ENCODE measurements at regions not wholly inside any gene's neighbourhood (a gene's known extent, or its start where the extent isn't known, plus 50 kb on each side); places are given as distances from the start of the nearest gene placed in this dataset.

- no peak for ATAC-seq (replicated peaks in 1 of 4)
- Mint-ChIP-seq H3K9me3 (no peaks in the 10 kb centered on the region), H3K4me1 (peaks cover 11 to 18% (median 12%) of the 10 kb centered on the region in 3 donors), H3K4me3 (peak overlapping the region; percentile 45 to 75 (median 53)), H3K36me3 (no peaks in the 10 kb centered on the region), H3K27me3 (peaks cover 58 to 66% of the 10 kb centered on the region in 2 donors), H3K27ac (no peak overlapping the region)
- WGBS (ENCODE audit: insufficient coverage) = 4% methylated on average over 109 of the region's 113 CpGs
- Histone ChIP-seq H3K4me1 (ENCODE audit: control insufficient read depth in 1 of 2, extremely low read depth in 1 of 2, insufficient read depth in 2 of 2, low read length in 2 of 2) (peaks cover 0 to 14% of the 10 kb centered on the region in 2 experiments), H3K4me3 (ENCODE audit: control insufficient read depth in 1 of 2, extremely low read depth in 1 of 2, low read length in 1 of 2) (peak overlapping the region in 1 of 2 donors; percentile 28), H3K27ac (ENCODE audit: low read length) (no peak overlapping the region), H3K36me3 (ENCODE audit: control insufficient read depth in 2 of 2, extremely low read depth in 1 of 2, insufficient read depth in 1 of 2, low read length in 1 of 2) (no peaks in the 10 kb centered on the region), H3K9me3 (no peaks in the 10 kb centered on the region), H3K27me3 (replicated peaks in 1 of 2; ENCODE audit: control insufficient read depth in 2 of 2, extremely low read depth in 1 of 2, insufficient read depth in 2 of 2, low read length in 1 of 2) (peaks cover 16 to 25% of the 10 kb centered on the region in 2 experiments)
- POLR2A ChIA-PET = no interaction called here
- CTCF ChIA-PET = no interaction called here
- DNase-seq = no peak
Observed at GRCh38 chr21:38660333-38661196, 145.2 kb upstream of the ETS2 start.

- Histone ChIP-seq H3K27me3 (replicated peaks in 1 of 2; ENCODE audit: control insufficient read depth in 2 of 2, extremely low read depth in 1 of 2, insufficient read depth in 2 of 2, low read length in 1 of 2) (peaks cover 16 to 21% of the 10 kb centered on the region in 2 experiments), H3K4me3 (ENCODE audit: control insufficient read depth in 1 of 2, extremely low read depth in 1 of 2, low read length in 1 of 2) (peak overlapping the region in 1 of 2 donors; percentile 28), H3K9me3 (no peaks in the 10 kb centered on the region), H3K4me1 (ENCODE audit: control insufficient read depth in 1 of 2, extremely low read depth in 1 of 2, insufficient read depth in 2 of 2, low read length in 2 of 2) (peaks cover 0 to 14% of the 10 kb centered on the region in 2 experiments), H3K36me3 (ENCODE audit: control insufficient read depth in 2 of 2, extremely low read depth in 1 of 2, insufficient read depth in 1 of 2, low read length in 1 of 2) (no peaks in the 10 kb centered on the region), H3K27ac (ENCODE audit: low read length) (no peak overlapping the region)
- H3K27ac Mint-ChIP-seq = peak overlapping the region in 1 of 2 donors; percentile 12
- peaks cover 11 to 18% (median 12%) of the 10 kb centered on the region in 3 donors for H3K4me1 Mint-ChIP-seq
- no peaks in the 10 kb centered on the region for H3K36me3 Mint-ChIP-seq
- 2% methylated on average over 60 of the region's 61 CpGs for WGBS (ENCODE audit: insufficient coverage)
- H3K9me3 Mint-ChIP-seq = no peaks in the 10 kb centered on the region
- DNase-seq (no peak), ATAC-seq (replicated peaks in 1 of 4) (no peak)
- H3K27me3 Mint-ChIP-seq = peaks cover 60 to 71% of the 10 kb centered on the region in 2 donors
- peak overlapping the region; percentile 60 to 73 (median 72) for H3K4me3 Mint-ChIP-seq
- CTCF ChIA-PET = no interaction called here
- POLR2A ChIA-PET = no interaction called here
Observed at GRCh38 chr21:38661197-38661871, 144.4 kb upstream of the ETS2 start.

GRCh38 chr21:38661889-38662568 is 143.7 kb upstream of the ETS2 start:
- peaks cover 56 to 65% of the 10 kb centered on the region in 2 donors for H3K27me3 Mint-ChIP-seq

GRCh38 chr21:38663282-38663681 is 142.4 kb upstream of the ETS2 start:
- ATAC-seq (replicated peaks in 1 of 4) (no peak), DNase-seq (no peak)
- Mint-ChIP-seq H3K36me3 (no peaks in the 10 kb centered on the region), H3K9me3 (no peaks in the 10 kb centered on the region), H3K27ac (no peak overlapping the region), H3K4me3 (no peak overlapping the region), H3K4me1 (peaks cover 11 to 18% (median 12%) of the 10 kb centered on the region in 3 donors), H3K27me3 (peaks cover 55 to 58% of the 10 kb centered on the region in 2 donors)
- POLR2A ChIA-PET = interaction anchor here in 1 of 2 donors (0.7 kb wide), 1 partner anchor 85 kb away, joined by 4 read pairs; no protein-coding TSS in a partner anchor
- no peaks in the 10 kb centered on the region for H3K36me3 ChIP-seq (ENCODE audit: control insufficient read depth in 2 of 2, extremely low read depth in 1 of 2, insufficient read depth in 1 of 2, low read length in 1 of 2)
- CTCF ChIA-PET = no interaction called here
- H3K4me1 ChIP-seq (ENCODE audit: control insufficient read depth in 1 of 2, extremely low read depth in 1 of 2, insufficient read depth in 2 of 2, low read length in 2 of 2) = peaks cover 0 to 14% of the 10 kb centered on the region in 2 experiments
- peaks cover 9 to 21% of the 10 kb centered on the region in 2 experiments for H3K27me3 ChIP-seq (replicated peaks in 1 of 2; ENCODE audit: control insufficient read depth in 2 of 2, extremely low read depth in 1 of 2, insufficient read depth in 2 of 2, low read length in 1 of 2)
- H3K9me3 ChIP-seq = no peaks in the 10 kb centered on the region
- no CpG with 5 or more reads among the region's 5 CpGs for WGBS (ENCODE audit: insufficient coverage)
- no peak overlapping the region for H3K4me3 ChIP-seq (ENCODE audit: control insufficient read depth in 1 of 2, extremely low read depth in 1 of 2, low read length in 1 of 2)
- H3K27ac ChIP-seq (ENCODE audit: low read length) = no peak overlapping the region

More at GRCh38 chr21:38661889-38662568, 143.7 kb upstream of the ETS2 start:
- CTCF ChIA-PET = no interaction called here
- Mint-ChIP-seq H3K9me3 (no peaks in the 10 kb centered on the region), H3K4me3 (peak overlapping the region; percentile 60 to 73 (median 72)), H3K36me3 (no peaks in the 10 kb centered on the region), H3K27ac (no peak overlapping the region), H3K4me1 (peaks cover 11 to 18% (median 12%) of the 10 kb centered on the region in 3 donors)
- POLR2A ChIA-PET = no interaction called here
- Histone ChIP-seq H3K27ac (ENCODE audit: low read length) (no peak overlapping the region), H3K36me3 (ENCODE audit: control insufficient read depth in 2 of 2, extremely low read depth in 1 of 2, insufficient read depth in 1 of 2, low read length in 1 of 2) (no peaks in the 10 kb centered on the region), H3K4me3 (ENCODE audit: control insufficient read depth in 1 of 2, extremely low read depth in 1 of 2, low read length in 1 of 2) (no peak overlapping the region), H3K27me3 (replicated peaks in 1 of 2; ENCODE audit: control insufficient read depth in 2 of 2, extremely low read depth in 1 of 2, insufficient read depth in 2 of 2, low read length in 1 of 2) (peaks cover 16 to 21% of the 10 kb centered on the region in 2 experiments), H3K9me3 (no peaks in the 10 kb centered on the region), H3K4me1 (ENCODE audit: control insufficient read depth in 1 of 2, extremely low read depth in 1 of 2, insufficient read depth in 2 of 2, low read length in 2 of 2) (peaks cover 0 to 14% of the 10 kb centered on the region in 2 experiments)
- WGBS (ENCODE audit: insufficient coverage) = 100% methylated on average over 2 of the region's 8 CpGs
- no peak for DNase-seq
- ATAC-seq (replicated peaks in 1 of 4) = no peak

- H3K4me1 Mint-ChIP-seq = peaks cover 11 to 17% (median 12%) of the 10 kb centered on the region in 3 donors
Observed at GRCh38 chr21:38664315-38664714, 141.4 kb upstream of the ETS2 start.

GRCh38 chr21:38664841-38665240 is 140.9 kb upstream of the ETS2 start:
- H3K4me1 ChIP-seq (ENCODE audit: control insufficient read depth in 1 of 2, extremely low read depth in 1 of 2, insufficient read depth in 2 of 2, low read length in 2 of 2) = peaks cover 0 to 14% of the 10 kb centered on the region in 2 experiments

More at GRCh38 chr21:38664315-38664714, 141.4 kb upstream of the ETS2 start:
- no peak overlapping the region for H3K4me3 Mint-ChIP-seq
- peaks cover 0 to 14% of the 10 kb centered on the region in 2 experiments for H3K4me1 ChIP-seq (ENCODE audit: control insufficient read depth in 1 of 2, extremely low read depth in 1 of 2, insufficient read depth in 2 of 2, low read length in 2 of 2)
- H3K9me3 Mint-ChIP-seq = no peaks in the 10 kb centered on the region
- no peaks in the 10 kb centered on the region for H3K9me3 ChIP-seq
- POLR2A ChIA-PET = no interaction called here
- CTCF ChIA-PET = no interaction called here
- DNase-seq (no peak), ATAC-seq (replicated peaks in 1 of 4) (no peak)
- peaks cover 7 to 19% of the 10 kb centered on the region in 2 experiments for H3K27me3 ChIP-seq (replicated peaks in 1 of 2; ENCODE audit: control insufficient read depth in 2 of 2, extremely low read depth in 1 of 2, insufficient read depth in 2 of 2, low read length in 1 of 2)
- no peaks in the 10 kb centered on the region for H3K36me3 Mint-ChIP-seq
- no peaks in the 10 kb centered on the region for H3K36me3 ChIP-seq (ENCODE audit: control insufficient read depth in 2 of 2, extremely low read depth in 1 of 2, insufficient read depth in 1 of 2, low read length in 1 of 2)
- no peak overlapping the region for H3K27ac Mint-ChIP-seq
- WGBS (ENCODE audit: insufficient coverage) = 95% methylated on average over 3 of the region's 4 CpGs
- peaks cover 51 to 55% of the 10 kb centered on the region in 2 donors for H3K27me3 Mint-ChIP-seq
- H3K27ac ChIP-seq (ENCODE audit: low read length) = no peak overlapping the region
- H3K4me3 ChIP-seq (ENCODE audit: control insufficient read depth in 1 of 2, extremely low read depth in 1 of 2, low read length in 1 of 2) = no peak overlapping the region

More at GRCh38 chr21:38664841-38665240, 140.9 kb upstream of the ETS2 start:
- no peaks in the 10 kb centered on the region for H3K36me3 Mint-ChIP-seq
- Histone ChIP-seq H3K27me3 (replicated peaks in 1 of 2; ENCODE audit: control insufficient read depth in 2 of 2, extremely low read depth in 1 of 2, insufficient read depth in 2 of 2, low read length in 1 of 2) (peaks cover 2 to 17% of the 10 kb centered on the region in 2 experiments), H3K36me3 (ENCODE audit: control insufficient read depth in 2 of 2, extremely low read depth in 1 of 2, insufficient read depth in 1 of 2, low read length in 1 of 2) (no peaks in the 10 kb centered on the region), H3K27ac (ENCODE audit: low read length) (no peak overlapping the region), H3K9me3 (no peaks in the 10 kb centered on the region), H3K4me3 (ENCODE audit: control insufficient read depth in 1 of 2, extremely low read depth in 1 of 2, low read length in 1 of 2) (no peak overlapping the region)
- WGBS (ENCODE audit: insufficient coverage) = 89% methylated on average over 1 of the region's 4 CpGs
- peaks cover 46 to 50% of the 10 kb centered on the region in 2 donors for H3K27me3 Mint-ChIP-seq
- no peak overlapping the region for H3K27ac Mint-ChIP-seq
- POLR2A ChIA-PET = no interaction called here
- no peaks in the 10 kb centered on the region for H3K9me3 Mint-ChIP-seq
- CTCF ChIA-PET = no interaction called here
- ATAC-seq (replicated peaks in 1 of 4) (no peak), DNase-seq (no peak)
- peaks cover 9 to 13% (median 11%) of the 10 kb centered on the region in 3 donors for H3K4me1 Mint-ChIP-seq
- no peak overlapping the region for H3K4me3 Mint-ChIP-seq
